HG02571 (cell line): ENCODE measurements at regions not wholly inside any gene's neighbourhood (a gene's known extent, or its start where the extent isn't known, plus 50 kb on each side); places are given as distances from the start of the nearest gene placed in this dataset.
"Not testable (repeated sequence)": the region's sequence is repeated elsewhere in the genome, so short reads cannot be mapped to it uniquely, and the experiment has no call there.

ENCODE experiments used
- ATAC-seq: cut with Tn5 transposase; IDR thresholded peaks from one replicate; pipeline ENCODE4 v1.9.1; 2021; ENCODE audit warnings: mild to moderate bottlenecking, moderate library complexity; ENCODE audit not compliant: unreplicated experiment

- no peak for ATAC-seq
These were observed 111.7 kb downstream of the FAM50B start for GRCh38 chr6:3960754-3961361.

- ATAC-seq = no peak
These were observed 112.5 kb downstream of the FAM50B start for GRCh38 chr6:3961581-3962215.

GRCh38 chr6:3962291-3963280, 113.4 kb downstream of the FAM50B start:
- ATAC-seq = no peak

GRCh38 chr6:3963426-3963825, 114.3 kb downstream of the FAM50B start:
- ATAC-seq = no peak

- no peak for ATAC-seq
These were observed 113.7 kb downstream of the FAM217A start for GRCh38 chr6:3965071-3965718.

GRCh38 chr6:3966426-3966825, 112.5 kb downstream of the FAM217A start:
- ATAC-seq = no peak

GRCh38 chr6:3970097-3970496, 108.8 kb downstream of the FAM217A start:
- no peak for ATAC-seq

- ATAC-seq = not testable (repeated sequence)
These were observed 105.8 kb downstream of the FAM217A start for GRCh38 chr6:3973152-3973551.

GRCh38 chr6:3977875-3978711, 100.8 kb downstream of the FAM217A start:
- ATAC-seq = peak; percentile 77

- not testable (repeated sequence) for ATAC-seq
These were observed 100.0 kb downstream of the FAM217A start for GRCh38 chr6:3978966-3979365.

- ATAC-seq = no peak
These were observed 97.0 kb downstream of the FAM217A start for GRCh38 chr6:3981917-3982316.

GRCh38 chr6:3983778-3984177, 95.2 kb downstream of the FAM217A start:
- ATAC-seq = no peak

- no peak for ATAC-seq
These were observed 94.4 kb downstream of the FAM217A start for GRCh38 chr6:3984494-3984893.

GRCh38 chr6:3986241-3986640, 92.7 kb downstream of the FAM217A start:
- ATAC-seq = no peak

- ATAC-seq = no peak
These were observed 91.9 kb downstream of the FAM217A start for GRCh38 chr6:3987053-3987452.

GRCh38 chr6:3987576-3987975, 91.4 kb downstream of the FAM217A start:
- no peak for ATAC-seq

GRCh38 chr6:3990692-3991491, 88.0 kb downstream of the FAM217A start:
- ATAC-seq = no peak

GRCh38 chr6:3991941-3992340, 87.0 kb downstream of the FAM217A start:
- ATAC-seq = no peak

GRCh38 chr6:3996349-3996748, 82.6 kb downstream of the FAM217A start:
- no peak for ATAC-seq
